ENCODE measurements at regions not wholly inside any gene's neighbourhood (a gene's known extent, or its start where the extent isn't known, plus 50 kb on each side); places are given as distances from the start of the nearest gene placed in this dataset.

GRCh38 chr10:70991140-70992124 lies 103.1 kb upstream of the PCBD1 start:
- H3K9me3 Mint-ChIP-seq (ENCODE audit: unreplicated experiment) = no peaks in the 10 kb centered on the region
- peaks cover 17% of the 10 kb centered on the region for H3K4me1 Mint-ChIP-seq (ENCODE audit: unreplicated experiment)
- no peak for TF ChIP-seq CTCF (IDR thresholded peaks at IDR 0.05; ENCODE audit: unreplicated experiment)
- H3K27me3 Mint-ChIP-seq (ENCODE audit: unreplicated experiment) = peaks cover 7% of the 10 kb centered on the region
- H3K4me3 Mint-ChIP-seq (ENCODE audit: unreplicated experiment) = no peak overlapping the region
- no peaks in the 10 kb centered on the region for H3K36me3 Mint-ChIP-seq (ENCODE audit: low read depth, unreplicated experiment)
- DNase-seq (ENCODE audit: low spot score) = no peak
- H3K27ac Mint-ChIP-seq (ENCODE audit: unreplicated experiment) = no peak overlapping the region

GRCh38 chr10:70992436-70992835 lies 104.1 kb upstream of the PCBD1 start:
- H3K36me3 Mint-ChIP-seq (ENCODE audit: low read depth, unreplicated experiment) = no peaks in the 10 kb centered on the region
- H3K4me1 Mint-ChIP-seq (ENCODE audit: unreplicated experiment) = peaks cover 17% of the 10 kb centered on the region
- no peaks in the 10 kb centered on the region for H3K9me3 Mint-ChIP-seq (ENCODE audit: unreplicated experiment)
- H3K27me3 Mint-ChIP-seq (ENCODE audit: unreplicated experiment) = peaks cover 9% of the 10 kb centered on the region
- no peak for TF ChIP-seq CTCF (IDR thresholded peaks at IDR 0.05; ENCODE audit: unreplicated experiment)
- no peak for DNase-seq (ENCODE audit: low spot score)
- no peak overlapping the region for H3K27ac Mint-ChIP-seq (ENCODE audit: unreplicated experiment)
- no peak overlapping the region for H3K4me3 Mint-ChIP-seq (ENCODE audit: unreplicated experiment)

GRCh38 chr10:70993051-70993450 lies 104.7 kb upstream of the PCBD1 start:
- no peaks in the 10 kb centered on the region for H3K36me3 Mint-ChIP-seq (ENCODE audit: low read depth, unreplicated experiment)
- no peak for TF ChIP-seq CTCF (IDR thresholded peaks at IDR 0.05; ENCODE audit: unreplicated experiment)
- peaks cover 9% of the 10 kb centered on the region for H3K27me3 Mint-ChIP-seq (ENCODE audit: unreplicated experiment)
- no peak overlapping the region for H3K27ac Mint-ChIP-seq (ENCODE audit: unreplicated experiment)
- no peak for DNase-seq (ENCODE audit: low spot score)
- peaks cover 15% of the 10 kb centered on the region for H3K4me1 Mint-ChIP-seq (ENCODE audit: unreplicated experiment)
- H3K9me3 Mint-ChIP-seq (ENCODE audit: unreplicated experiment) = no peaks in the 10 kb centered on the region
- no peak overlapping the region for H3K4me3 Mint-ChIP-seq (ENCODE audit: unreplicated experiment)

GRCh38 chr10:70996549-70996948 lies 108.2 kb upstream of the PCBD1 start:
- Mint-ChIP-seq H3K9me3 (ENCODE audit: unreplicated experiment) (no peaks in the 10 kb centered on the region), H3K4me3 (ENCODE audit: unreplicated experiment) (no peak overlapping the region), H3K27ac (ENCODE audit: unreplicated experiment) (no peak overlapping the region), H3K36me3 (ENCODE audit: low read depth, unreplicated experiment) (peaks cover 4% of the 10 kb centered on the region), H3K4me1 (ENCODE audit: unreplicated experiment) (no peaks in the 10 kb centered on the region), H3K27me3 (ENCODE audit: unreplicated experiment) (peaks cover 11% of the 10 kb centered on the region)
- TF ChIP-seq CTCF (IDR thresholded peaks at IDR 0.05; ENCODE audit: unreplicated experiment) = no peak
- no peak for DNase-seq (ENCODE audit: low spot score)

GRCh38 chr10:70997236-70997635 lies 108.9 kb upstream of the PCBD1 start:
- DNase-seq (ENCODE audit: low spot score) = no peak
- TF ChIP-seq CTCF (IDR thresholded peaks at IDR 0.05; ENCODE audit: unreplicated experiment) = no peak
- Mint-ChIP-seq H3K9me3 (ENCODE audit: unreplicated experiment) (no peaks in the 10 kb centered on the region), H3K4me3 (ENCODE audit: unreplicated experiment) (no peak overlapping the region), H3K4me1 (ENCODE audit: unreplicated experiment) (no peaks in the 10 kb centered on the region), H3K27me3 (ENCODE audit: unreplicated experiment) (peaks cover 11% of the 10 kb centered on the region), H3K27ac (ENCODE audit: unreplicated experiment) (no peak overlapping the region), H3K36me3 (ENCODE audit: low read depth, unreplicated experiment) (peaks cover 4% of the 10 kb centered on the region)
